HG03457 (cell line): ENCODE measurements at regions not wholly inside any gene's neighbourhood (a gene's known extent, or its start where the extent isn't known, plus 50 kb on each side); places are given as distances from the start of the nearest gene placed in this dataset.

ENCODE experiments used
- ATAC-seq: cut with Tn5 transposase; IDR thresholded peaks from one replicate; pipeline ENCODE4 v1.9.1; 2021; ENCODE audit warnings: moderate number of reproducible peaks; ENCODE audit not compliant: unreplicated experiment

DNA sequence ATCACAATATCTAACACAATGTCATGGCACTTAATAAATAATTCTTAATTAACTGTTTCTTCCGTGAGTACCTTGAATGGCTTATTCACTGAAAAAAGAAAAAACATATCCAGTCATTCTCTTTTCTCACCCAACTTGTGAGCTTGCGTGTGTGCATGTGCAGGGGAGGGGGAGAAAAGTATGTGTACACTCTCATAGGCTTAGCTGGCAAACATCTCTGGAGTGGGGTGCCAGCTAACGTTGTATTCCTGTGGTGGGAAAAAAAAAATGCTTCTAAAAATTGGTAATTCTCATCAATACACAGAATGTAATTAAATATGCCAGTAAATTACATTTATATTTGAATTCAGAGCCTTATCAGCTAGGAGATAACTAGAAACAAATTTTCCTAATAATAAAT, 291.9 kb upstream of the NOX3 start:
- no peak for ATAC-seq

- no peak for ATAC-seq
Observed at GRCh38 chr6:155740781-155741399, 285.3 kb upstream of the NOX3 start.

- no peak for ATAC-seq
Observed at GRCh38 chr6:155738602-155739105, 283.0 kb upstream of the NOX3 start.

- ATAC-seq, result no peak
Observed at GRCh38 chr6:155717374-155717773, 261.7 kb upstream of the NOX3 start.

- ATAC-seq, result no peak
Observed at GRCh38 chr6:155710704-155711103, 255.1 kb upstream of the NOX3 start.

- ATAC-seq, result no peak
Observed at GRCh38 chr6:155709262-155709661, 253.6 kb upstream of the NOX3 start.

DNA sequence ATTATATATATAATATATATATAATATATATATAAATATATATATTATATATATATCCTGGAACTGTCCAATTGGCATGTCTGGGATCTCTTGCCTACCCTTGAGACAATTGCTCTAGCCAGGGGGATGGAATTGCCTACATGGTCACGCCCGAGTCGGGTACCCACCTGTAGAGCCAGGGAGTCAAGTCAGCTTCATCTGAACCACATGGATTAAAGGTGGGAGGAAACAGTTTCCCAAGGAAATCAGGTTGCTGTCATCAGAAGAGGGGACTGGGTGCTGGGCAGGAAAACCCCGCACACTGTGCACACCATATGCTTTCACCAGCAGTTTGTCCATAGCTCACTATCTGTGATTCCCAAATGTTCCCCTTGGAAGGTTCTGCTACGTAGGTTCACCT, 252.5 kb upstream of the NOX3 start:
- no peak for ATAC-seq

DNA sequence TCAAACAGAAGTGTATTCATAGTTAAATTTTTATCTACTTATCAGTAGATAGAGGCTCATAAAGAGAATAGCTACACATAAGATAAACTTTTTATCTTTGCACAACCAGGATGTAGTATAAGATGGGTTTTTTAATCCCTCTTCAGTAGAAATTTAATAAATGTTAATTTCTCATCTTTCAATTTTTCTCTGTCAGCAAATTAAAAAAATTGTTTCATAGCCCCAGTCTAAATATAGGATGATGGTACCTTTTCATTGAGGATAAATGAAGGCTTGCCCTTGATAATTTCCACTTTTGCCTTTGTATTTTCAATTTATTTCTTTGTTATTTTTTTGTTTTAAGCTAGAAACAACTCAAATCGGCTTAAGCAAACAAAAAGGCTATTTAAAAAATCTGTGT, 251.2 kb upstream of the NOX3 start:
- ATAC-seq, result no peak

- no peak for ATAC-seq
Observed at GRCh38 chr6:155706341-155706740, 250.7 kb upstream of the NOX3 start.

DNA sequence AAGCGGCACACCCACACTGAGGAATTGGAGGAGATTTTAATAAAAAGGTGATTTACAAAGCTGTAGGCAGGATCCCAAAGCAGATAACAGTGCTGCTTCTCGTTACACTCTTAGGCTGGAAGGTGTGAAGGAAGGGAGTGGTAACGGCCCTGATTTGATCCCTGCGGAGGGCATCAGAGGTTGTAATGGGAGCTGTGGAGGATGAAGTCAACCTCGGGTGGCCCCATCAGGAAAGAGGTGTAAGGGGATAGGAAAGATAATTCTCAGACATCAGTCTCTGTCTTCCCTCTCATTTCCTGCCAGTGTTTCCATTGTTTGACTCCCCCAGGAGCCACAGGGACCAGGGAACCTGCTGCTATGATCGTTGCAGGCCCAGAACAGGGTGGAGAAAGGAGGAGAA, 245.7 kb upstream of the NOX3 start:
- ATAC-seq, result no peak

GRCh38 chr6:155695495-155695894, 239.9 kb upstream of the NOX3 start:
- no peak for ATAC-seq

DNA sequence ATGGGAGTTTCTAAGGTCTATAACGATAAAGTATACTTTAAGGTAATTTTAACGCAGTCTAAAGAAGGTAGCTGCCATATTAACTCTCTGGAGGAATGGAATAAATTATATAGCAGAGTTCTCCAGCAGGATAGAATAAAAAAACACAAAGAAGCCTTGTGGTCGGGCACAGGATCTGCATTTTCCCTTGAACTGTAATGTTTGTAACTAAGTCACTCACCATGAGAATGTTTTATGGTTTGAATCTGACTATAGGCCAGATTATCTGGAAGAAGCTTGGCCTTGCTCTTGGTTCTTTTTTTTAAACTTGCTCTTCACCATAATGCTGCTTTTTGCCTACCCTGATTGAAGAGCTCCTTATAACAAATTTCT, 238.8 kb upstream of the NOX3 start:
- ATAC-seq, result no peak

GRCh38 chr6:155693573-155694418, 238.2 kb upstream of the NOX3 start:
- ATAC-seq, result no peak

DNA sequence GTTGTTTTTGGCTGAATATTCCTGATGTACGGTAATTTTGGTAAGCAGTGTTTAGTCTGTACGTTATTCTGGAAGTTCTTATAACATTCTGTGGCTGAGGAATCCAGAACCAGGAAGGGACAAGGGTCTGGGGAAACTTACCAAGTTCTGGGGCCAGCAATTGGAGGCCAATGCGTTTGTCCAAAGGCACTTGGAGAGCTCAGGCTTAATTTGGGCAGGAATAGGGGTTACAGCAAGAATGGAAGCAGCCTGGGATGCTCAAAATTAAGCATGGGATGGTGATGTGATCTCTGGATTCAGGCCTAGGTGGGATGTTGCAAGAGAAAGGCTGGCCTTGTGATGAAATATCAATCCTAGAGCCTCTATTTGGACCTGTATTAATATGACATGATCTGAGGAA, 235.2 kb upstream of the NOX3 start:
- ATAC-seq, result no peak

DNA sequence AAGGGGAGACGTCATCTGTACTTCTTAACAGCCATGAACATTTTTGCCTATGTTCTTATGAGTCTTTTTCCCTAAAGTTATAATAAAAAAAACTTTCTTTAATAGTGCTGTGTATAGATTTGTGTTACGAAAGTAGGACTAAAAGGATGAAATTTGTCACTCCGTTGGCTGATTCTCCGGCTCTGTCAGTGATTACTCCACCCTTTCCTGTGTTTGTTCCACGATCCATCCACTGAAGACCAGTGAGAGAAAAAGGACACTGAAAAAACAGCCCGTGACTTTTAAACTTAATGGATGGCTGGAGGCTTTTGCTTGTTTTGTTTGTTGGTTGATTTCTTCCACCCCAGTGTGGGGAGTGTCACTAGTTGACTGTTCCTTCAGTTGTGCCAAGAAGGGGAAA, 232.0 kb upstream of the NOX3 start:
- ATAC-seq, result no peak

DNA sequence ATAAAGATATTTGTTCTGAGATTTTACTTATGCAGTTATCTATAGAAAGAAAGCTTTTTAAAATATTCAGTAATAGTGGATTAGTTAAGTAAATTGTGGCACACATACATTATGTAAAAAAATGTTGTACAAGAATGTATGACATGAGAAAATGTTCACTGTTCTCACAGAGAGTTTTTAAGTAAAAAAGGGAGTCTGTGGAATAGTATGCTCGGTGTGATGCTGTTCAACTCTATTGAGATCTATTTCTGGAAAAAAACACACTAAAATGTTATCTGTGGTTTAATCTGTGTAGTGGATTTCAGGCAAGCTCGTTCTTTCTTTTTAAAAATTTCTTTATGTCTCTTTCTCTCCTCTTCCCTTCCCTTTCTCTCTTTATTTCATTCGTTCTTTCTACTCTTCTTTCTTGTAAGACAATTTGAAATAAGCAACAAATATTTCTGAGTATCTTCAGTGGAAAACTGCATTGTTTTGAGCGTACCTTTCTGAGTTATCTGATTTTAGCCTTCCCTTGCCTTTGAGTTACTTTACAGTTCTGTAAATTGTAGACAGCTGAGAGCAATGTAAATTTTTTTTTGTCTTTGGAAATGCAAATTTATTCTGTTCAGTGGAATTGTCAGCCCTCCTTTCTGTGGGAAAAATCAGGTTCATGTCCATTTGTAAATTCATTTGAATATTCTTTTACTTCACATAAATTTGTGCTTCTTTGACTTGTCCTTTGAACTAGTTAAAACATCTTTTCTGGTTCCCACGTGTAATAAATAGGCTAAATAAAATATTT, 229.0 kb upstream of the NOX3 start:
- ATAC-seq, result no peak

DNA sequence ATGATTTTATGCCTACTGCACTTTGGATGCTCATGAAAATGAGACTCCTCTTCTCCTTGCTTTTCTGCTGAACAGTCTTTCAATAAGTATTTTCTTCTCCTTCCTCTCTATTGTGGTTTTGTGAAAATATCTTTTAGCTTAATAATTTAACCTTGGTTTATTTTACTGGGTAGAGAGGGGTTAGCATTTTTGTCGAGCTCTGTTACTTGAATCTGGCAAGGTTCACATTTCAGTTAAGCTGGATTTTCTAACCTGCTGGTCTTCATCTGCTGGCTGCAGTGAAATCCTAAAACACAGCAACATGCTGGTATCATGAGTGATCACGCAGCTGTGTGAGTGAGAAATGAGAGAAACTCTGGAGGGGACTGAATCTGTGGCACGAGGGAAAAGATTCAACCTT, 222.7 kb upstream of the NOX3 start:
- no peak for ATAC-seq

DNA sequence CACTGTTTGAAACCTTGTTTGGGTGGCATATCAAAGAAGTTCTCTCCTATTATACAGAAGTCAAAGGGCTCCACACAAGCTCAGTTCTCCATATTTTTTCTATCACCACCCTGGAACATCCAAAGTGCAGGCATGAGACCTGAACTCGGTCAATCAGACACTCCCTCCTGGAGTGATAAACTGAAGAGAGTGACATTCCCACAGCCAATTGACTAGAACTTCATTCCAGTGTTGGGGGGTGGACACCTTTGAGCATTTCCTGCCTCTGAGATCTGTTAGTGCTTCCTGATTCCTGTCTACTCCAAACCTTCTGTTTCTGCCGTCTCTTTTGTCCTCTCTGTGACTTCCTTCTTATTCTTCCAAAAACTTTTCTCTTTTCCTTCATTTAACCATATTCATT, 220.7 kb upstream of the NOX3 start:
- ATAC-seq, result no peak

GRCh38 chr6:155670655-155671054, 215.0 kb upstream of the NOX3 start:
- no peak for ATAC-seq

GRCh38 chr6:155660251-155660977, 204.8 kb upstream of the NOX3 start:
- ATAC-seq, result no peak

DNA sequence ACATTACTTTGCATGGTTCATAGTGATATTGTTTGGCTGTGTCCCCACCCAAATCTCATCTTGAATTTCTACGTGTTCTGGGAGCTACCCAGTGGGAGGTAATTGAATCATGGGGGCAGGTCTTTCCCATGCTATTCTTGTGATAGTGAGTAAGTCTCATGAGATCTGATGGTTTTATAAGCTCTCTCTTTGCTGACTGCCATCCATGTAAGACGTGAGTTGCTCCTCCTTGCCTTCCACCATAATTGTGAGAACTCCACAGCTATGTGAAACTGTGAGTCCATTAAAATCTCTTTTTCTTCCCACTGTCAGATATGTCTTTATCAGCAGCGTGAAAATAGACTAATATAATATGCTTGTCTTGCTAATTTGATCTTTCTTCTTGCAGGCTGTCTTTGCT, 200.4 kb upstream of the NOX3 start:
- ATAC-seq, result no peak
